Posterior cingulate gyrus (tissue), 11 donors: ENCODE measurements at regions not wholly inside any gene's neighbourhood (a gene's known extent, or its start where the extent isn't known, plus 50 kb on each side); places are given as distances from the start of the nearest gene placed in this dataset.

Experiments
- DNase-seq, 10 donors: peaks; one replicate each; pipeline versions ENCODE4 v3.0.0 to v3.0.0-alpha.2; 2020 to 2021; ENCODE audit warnings: mixed read lengths in 3 of 10
- intact Hi-C: fragments of 100-400 bp; cut with DNase I; formaldehyde crosslinking; loops from one replicate; pipeline ENCODE4 v1.15.1; 2023

- DNase-seq: no peak
- intact Hi-C loops: no loop called here
These were observed 320.7 kb downstream of the BTG1 start for GRCh38 chr12:91824991-91825390.

- intact Hi-C loops: no loop called here
- DNase-seq: no peak
These were observed 326.6 kb downstream of the BTG1 start for GRCh38 chr12:91819132-91819447.

GRCh38 chr12:91818227-91819131 lies 327.2 kb downstream of the BTG1 start:
- intact Hi-C loops: no loop called here
- DNase-seq: no peak

GRCh38 chr12:91817517-91817916 lies 328.1 kb downstream of the BTG1 start:
- intact Hi-C loops: no loop called here
- no peak for DNase-seq

DNA sequence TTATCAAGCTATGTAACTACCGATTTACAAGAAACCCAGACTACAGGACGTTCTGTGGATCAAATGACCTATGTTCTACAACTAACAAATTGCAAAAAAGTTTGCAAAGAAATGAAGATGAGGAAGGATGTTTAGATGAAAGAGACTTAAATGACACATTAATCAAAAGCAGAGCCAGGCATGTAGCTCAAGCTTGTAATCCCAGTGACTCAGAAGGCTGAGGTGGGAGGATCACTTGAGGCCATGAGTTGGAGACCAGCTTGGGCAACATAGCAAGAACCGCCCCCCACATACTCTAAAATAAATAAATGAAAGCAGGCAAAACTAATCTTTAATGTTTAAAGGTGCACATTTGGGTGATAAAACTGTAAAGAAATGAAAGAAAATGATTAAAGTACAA lies 331.9 kb downstream of the BTG1 start:
- DNase-seq: no peak
- intact Hi-C loops: loop anchor here (5.0 kb wide), 3 partner anchors 329 to 839 kb away; no protein-coding TSS in a partner anchor

- intact Hi-C loops: loop anchor here (5.0 kb wide), 3 partner anchors 331 to 841 kb away; no protein-coding TSS in a partner anchor
- peak in 9 of 10 donors; percentile 25 to 90 (median 73) for DNase-seq
These were observed 334.0 kb downstream of the BTG1 start for GRCh38 chr12:91811481-91812287.

DNA sequence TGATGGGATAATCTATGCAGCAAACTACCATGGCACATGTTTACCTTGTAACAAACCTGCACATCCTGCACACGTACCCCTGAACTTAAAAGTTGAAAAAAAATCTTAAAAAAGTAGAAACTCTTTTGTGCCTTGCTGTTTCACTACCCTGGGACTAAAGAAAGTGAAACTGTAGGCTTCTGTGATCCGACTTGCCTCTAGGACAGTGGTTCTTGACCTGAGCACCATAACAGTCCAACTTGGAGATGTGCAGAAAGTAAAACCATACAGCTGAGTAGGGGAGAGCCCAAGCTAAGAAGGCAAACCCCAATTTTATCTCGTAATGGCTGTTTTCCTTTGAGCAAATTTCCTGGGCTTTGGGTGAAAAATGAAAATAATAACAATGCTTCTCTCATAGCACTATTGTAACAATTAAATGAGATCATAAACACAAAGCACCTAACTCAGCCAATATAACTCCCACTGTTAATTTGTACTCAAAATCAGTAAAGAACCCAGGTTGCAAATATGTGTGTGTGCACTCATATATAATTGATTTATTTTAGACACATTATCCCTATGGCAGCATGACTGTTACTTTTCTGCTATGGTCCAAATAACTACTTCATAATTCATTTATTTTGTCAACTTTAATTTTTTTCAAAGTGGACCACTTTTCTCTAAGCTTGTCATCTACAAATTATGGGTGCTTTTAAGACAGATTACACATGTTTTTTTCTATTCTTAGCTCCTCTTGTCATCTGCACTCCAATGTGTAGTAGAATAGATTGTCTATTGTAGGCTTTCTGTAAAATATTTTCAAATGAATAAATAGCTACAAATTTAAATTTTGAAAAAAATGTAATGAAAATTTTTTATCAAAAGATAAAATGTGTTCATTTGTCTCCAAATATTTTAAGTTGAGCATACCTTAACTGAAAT lies 334.9 kb downstream of the BTG1 start:
- intact Hi-C loops: loop anchor here (5.0 kb wide), 3 partner anchors 332 to 842 kb away; no protein-coding TSS in a partner anchor
- no peak for DNase-seq

DNA sequence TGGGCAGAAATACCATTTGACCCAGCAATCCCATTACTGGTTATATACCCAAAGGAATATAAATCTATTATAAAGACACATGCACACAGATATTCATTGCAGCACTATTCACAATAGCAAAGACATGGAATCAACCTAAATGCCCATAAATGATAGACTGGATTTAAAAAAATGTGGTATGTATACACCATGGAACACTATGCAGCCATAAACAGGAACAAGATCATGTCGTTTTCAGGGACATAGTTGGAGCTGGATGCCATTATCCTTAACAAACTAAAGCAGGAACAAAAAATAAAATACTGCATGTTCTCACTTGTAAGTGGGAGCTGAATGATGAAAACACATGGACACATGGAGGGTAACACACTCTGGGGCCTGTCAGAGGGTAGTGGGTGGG lies 335.6 kb downstream of the BTG1 start:
- DNase-seq: no peak
- intact Hi-C loops: loop anchor here (5.0 kb wide), 3 partner anchors 332 to 842 kb away; no protein-coding TSS in a partner anchor

- DNase-seq: no peak
- intact Hi-C loops: no loop called here
These were observed 340.6 kb downstream of the BTG1 start for GRCh38 chr12:91805031-91805430.

GRCh38 chr12:91804533-91804932 lies 341.1 kb downstream of the BTG1 start:
- peak in 1 of 10 donors; percentile 48 for DNase-seq
- intact Hi-C loops: no loop called here

DNA sequence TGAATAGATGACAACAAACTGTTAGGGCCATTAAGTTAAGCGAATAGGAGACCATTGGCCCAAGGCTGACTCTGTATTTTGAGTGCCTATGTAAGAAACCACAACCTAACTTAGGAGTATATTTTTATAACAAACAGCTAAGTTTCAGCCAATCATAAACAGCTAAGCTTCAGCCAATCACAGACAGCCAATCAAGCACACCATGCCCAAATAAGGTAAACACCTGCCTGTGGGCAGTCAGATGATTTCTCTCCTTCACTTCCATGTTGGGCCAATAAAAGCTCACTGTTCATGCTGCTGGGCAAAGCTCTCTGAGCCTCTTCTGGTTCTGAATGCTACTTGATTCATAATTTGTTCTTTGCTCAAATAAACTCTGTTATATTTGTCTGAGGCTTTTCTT lies 344.6 kb downstream of the BTG1 start:
- intact Hi-C loops: no loop called here
- no peak for DNase-seq

- intact Hi-C loops: no loop called here
These were observed 352.0 kb downstream of the BTG1 start for GRCh38 chr12:91793676-91794075.

DNA sequence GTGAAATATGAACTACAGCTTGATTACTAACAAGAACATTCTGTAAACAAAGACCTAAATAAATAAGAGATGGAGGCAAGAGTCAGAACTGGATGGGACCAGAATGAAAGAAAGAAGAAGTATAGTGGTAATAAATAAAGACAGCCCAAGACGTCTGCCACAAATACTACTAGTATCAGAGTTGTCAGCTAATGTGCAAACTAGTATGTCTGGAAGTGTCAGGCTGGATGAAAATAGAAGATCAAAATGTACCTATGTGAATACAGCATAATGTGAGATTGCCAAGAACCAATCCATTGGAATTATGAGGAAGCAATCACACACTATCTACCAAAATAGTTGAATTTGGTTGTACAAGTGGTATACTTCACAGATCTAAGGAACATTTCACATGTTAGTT lies 353.0 kb downstream of the BTG1 start:
- intact Hi-C loops: no loop called here
- DNase-seq: no peak

More at GRCh38 chr12:91793676-91794075, 352.0 kb downstream of the BTG1 start:
- no peak for DNase-seq

GRCh38 chr12:91786499-91787272 lies 359.0 kb downstream of the BTG1 start:
- no peak for DNase-seq
- intact Hi-C loops: no loop called here

DNA sequence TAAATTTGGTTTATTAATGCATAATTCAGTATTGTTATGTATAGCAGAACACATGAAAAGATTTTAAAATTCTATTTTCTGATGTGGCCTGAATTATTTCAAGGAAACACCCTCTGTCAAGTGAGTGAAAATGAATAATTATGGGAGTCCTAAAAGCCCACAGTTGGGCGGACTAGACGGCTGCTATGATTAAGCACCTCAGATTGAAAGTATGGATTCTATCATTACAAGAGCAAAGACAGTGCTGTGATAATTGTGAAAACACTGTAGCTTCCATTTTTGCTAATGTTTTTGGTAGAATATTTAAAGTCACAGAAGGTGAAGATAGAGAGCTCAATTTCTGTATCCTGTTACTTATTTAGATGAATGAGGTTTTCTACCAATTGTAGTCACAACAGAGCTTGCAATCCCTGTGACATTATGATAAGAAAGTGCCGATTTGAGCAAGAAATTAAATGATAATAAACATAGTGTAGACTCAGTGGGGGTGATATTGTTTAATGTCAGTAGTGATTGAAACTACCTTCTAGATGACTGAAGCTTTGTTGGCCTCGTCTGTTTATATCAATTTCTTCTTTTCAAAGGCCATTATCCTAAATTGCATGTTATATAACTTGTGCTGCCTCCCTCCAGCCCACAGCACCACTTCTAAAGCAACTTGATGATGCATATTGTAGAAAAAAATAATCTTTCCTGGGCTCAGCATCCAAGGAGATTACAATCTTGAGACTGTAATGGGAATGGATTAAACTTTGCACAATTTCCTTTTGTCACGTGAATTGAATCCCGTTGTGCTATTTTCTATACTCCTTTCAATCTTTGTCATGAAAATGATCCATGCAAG lies 359.8 kb downstream of the BTG1 start:
- intact Hi-C loops: no loop called here
- no peak for DNase-seq

DNA sequence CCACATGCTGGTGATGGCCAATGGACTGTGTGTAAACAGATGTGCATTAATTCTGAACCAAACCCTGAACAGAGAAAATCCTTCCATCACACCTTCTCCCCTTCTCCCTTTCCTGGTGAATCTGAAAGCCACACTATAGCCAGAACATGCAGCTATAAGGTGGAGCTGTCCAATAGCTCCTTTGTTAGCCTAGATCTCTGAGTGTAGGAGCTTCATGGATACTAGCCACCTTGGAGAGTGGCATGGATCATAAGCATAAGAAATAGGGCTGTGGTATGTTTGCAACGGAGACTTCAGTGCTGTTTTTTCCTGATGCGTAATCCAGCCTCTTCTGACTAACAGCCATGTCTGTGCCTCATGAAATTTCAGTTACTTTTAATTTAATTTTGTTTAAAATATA lies 364.5 kb downstream of the BTG1 start:
- no peak for DNase-seq
- intact Hi-C loops: no loop called here

DNA sequence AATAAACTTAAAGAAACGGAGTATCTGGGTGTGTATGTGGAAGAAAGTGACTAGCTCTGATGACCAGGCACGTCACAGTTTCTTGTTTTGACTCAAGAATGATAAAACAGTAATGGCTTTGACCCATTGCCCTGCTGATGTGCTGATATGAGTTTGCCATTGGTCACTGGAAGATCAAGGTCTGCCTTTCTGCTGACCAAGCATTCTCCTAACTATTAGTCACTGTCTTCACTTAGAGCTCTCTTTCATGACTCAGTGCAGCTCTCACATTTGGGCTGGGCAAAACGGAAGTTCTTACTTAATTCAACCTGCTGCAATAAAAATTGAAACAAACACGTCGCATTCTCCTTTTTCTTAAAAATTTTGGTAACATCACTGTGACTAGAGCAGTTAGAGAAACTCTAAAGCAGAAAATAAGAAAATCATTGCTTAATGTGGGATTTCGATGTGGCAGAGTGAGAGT lies 366.7 kb downstream of the BTG1 start:
- DNase-seq: no peak
- intact Hi-C loops: no loop called here

GRCh38 chr12:91778091-91778832 lies 367.4 kb downstream of the BTG1 start:
- no peak for DNase-seq
- intact Hi-C loops: no loop called here
